HepG2 (cell line): ENCODE measurements at regions not wholly inside any gene's neighbourhood (a gene's known extent, or its start where the extent isn't known, plus 50 kb on each side); places are given as distances from the start of the nearest gene placed in this dataset.

Experiments
- ATAC-seq: fragments of 200-7000 bp; cut with Tn5 transposase; 3 replicates; pipeline ENCODE4 v1.9.1; 2020; ENCODE audit warnings: mild to moderate bottlenecking, moderate library complexity
- BruUV-seq: library from RNA; stranded (reverse); fragments of 400-500 nt; replicated peaks from 2 replicates; lab custom pipeline; 2021; lab: Mats Ljungman, UMichigan
- CTCF ChIA-PET: fragments of 300-600 bp; formaldehyde crosslinking; extraction: SDS; loops from one replicate; lab custom pipeline; 2021; ENCODE audit warnings: low total read pairs, inconsistent platforms, low intra/inter-chr PET ratio; lab: Yijun Ruan, JAX
- POLR2A ChIA-PET: fragments of 350-600 bp; sonication (Branson Sonifier 250); formaldehyde crosslinking; loops from one replicate; lab custom pipeline; 2020; ENCODE audit warnings: antibody characterized with exemption, inconsistent platforms; lab: Yijun Ruan, JAX
- DNase-seq: peaks from one replicate; pipeline ENCODE4 v3.0.0-alpha.2; 2015; ENCODE audit warnings: low spot score
- FAIRE-seq: peaks from 3 replicates; lab custom pipeline; 2011; peaks lifted over from hg19 to GRCh38; lab: Jason Lieb, UNC
- H2AFZ ChIP-seq: one replicate; pipeline ENCODE4 v1.6.1; 2011; ENCODE audit warnings: low read length, inconsistent platforms
- H3K27ac ChIP-seq: fragments of 300-600 bp; 3 replicates; pipeline ENCODE4 v1.8.0; 2011; ENCODE audit warnings: mixed run types, mild to moderate bottlenecking, mixed read lengths, low read length, inconsistent platforms; ENCODE audit not compliant: insufficient read depth; ENCODE audit errors: extremely low read length
- H3K27me3 ChIP-seq, 2 experiments: fragments of 200-600 bp in 1 of 2; 2 replicates in 1 of 2; 3 replicates in 1 of 2; pipeline versions ENCODE4 v1.6.0 to v1.8.0; 2011; ENCODE audit warnings: low read length in 2 of 2, mild to moderate bottlenecking in 2 of 2, moderate library complexity in 2 of 2, inconsistent platforms in 1 of 2; ENCODE audit not compliant: insufficient read depth in 2 of 2, control insufficient read depth in 1 of 2
- H3K36me3 ChIP-seq, 2 experiments: fragments of 200-600 bp in 1 of 2; replicated peaks in 1 of 2; 2 replicates in 1 of 2; 3 replicates in 1 of 2; pipeline versions ENCODE4 v1.5.1 to v1.8.0; 2011; ENCODE audit warnings: low read length in 2 of 2, inconsistent platforms in 1 of 2; ENCODE audit not compliant: insufficient read depth in 2 of 2, control insufficient read depth in 1 of 2
- H3K4me1 ChIP-seq: 2 replicates; pipeline ENCODE4 v1.5.1; 2012; ENCODE audit warnings: low read length, inconsistent platforms; ENCODE audit not compliant: insufficient read depth
- H3K4me2 ChIP-seq: 2 replicates; pipeline ENCODE4 v1.6.0; 2011; ENCODE audit warnings: low read depth, low read length, inconsistent platforms
- H3K4me3 ChIP-seq, 3 experiments: fragments of 200-600 bp in 1 of 3; sonication (generic), shearing (Covaris generic) in 1 of 3; replicated peaks in 1 of 3; 2 replicates each; pipeline ENCODE4 v1.5.1; 2011 to 2016; ENCODE audit warnings: low read length in 3 of 3, inconsistent platforms in 2 of 3, low read depth in 2 of 3, mild to moderate bottlenecking in 2 of 3, control low read depth in 1 of 3, mixed read lengths in 1 of 3; ENCODE audit not compliant: insufficient read depth in 1 of 3
- H3K79me2 ChIP-seq: one replicate; pipeline ENCODE4 v1.6.1; 2011; ENCODE audit warnings: low read length, inconsistent platforms; ENCODE audit not compliant: insufficient read depth
- H3K9ac ChIP-seq: 2 replicates; pipeline ENCODE4 v1.6.0; 2011; ENCODE audit warnings: mild to moderate bottlenecking, low read depth, low read length, inconsistent platforms; ENCODE audit not compliant: insufficient read depth
- H3K9me3 ChIP-seq: 2 replicates; pipeline ENCODE4 v1.5.1; 2012; ENCODE audit warnings: mild to moderate bottlenecking, low read length
- H4K20me1 ChIP-seq: 2 replicates; pipeline ENCODE4 v1.6.0; 2011; ENCODE audit warnings: inconsistent platforms, mild to moderate bottlenecking, low read length, moderate library complexity; ENCODE audit not compliant: insufficient read depth
- ATF3 ChIP-seq: sonication (generic); formaldehyde crosslinking; IDR thresholded peaks from 2 replicates; pipeline ENCODE4 v1.4.0; 2020; ENCODE audit warnings: missing genetic modification reagents
- CBFB ChIP-seq: sonication (generic); formaldehyde crosslinking; IDR thresholded peaks from 2 replicates; pipeline ENCODE4 v1.4.0; 2020; ENCODE audit warnings: missing genetic modification reagents
- FOXO4 ChIP-seq: sonication (generic); formaldehyde crosslinking; conservative IDR thresholded peaks from 2 replicates; pipeline ENCODE4 v1.8.1; 2023; ENCODE audit warnings: missing genetic modification reagents
- GTF3A ChIP-seq: sonication (generic); formaldehyde crosslinking; conservative IDR thresholded peaks from 2 replicates; pipeline ENCODE4 v1.4.0; 2020; ENCODE audit warnings: mild to moderate bottlenecking, missing genetic modification reagents
- HBP1 ChIP-seq: IDR thresholded peaks from 2 replicates; pipeline ENCODE4 v1.6.1; 2016; ENCODE audit warnings: low read depth, control low read depth
- KLF6 ChIP-seq: IDR thresholded peaks from 2 replicates; pipeline ENCODE4 v1.8.0; 2016; ENCODE audit warnings: missing biosample characterization, missing genetic modification reagents
- MYC ChIP-seq: sonication (generic); formaldehyde crosslinking; IDR thresholded peaks from 2 replicates; pipeline ENCODE4 v1.9.0; 2021; ENCODE audit warnings: missing genetic modification reagents, borderline replicate concordance
- NBN ChIP-seq: fragments of 450-650 bp; conservative IDR thresholded peaks from 2 replicates; pipeline ENCODE4 v1.6.1; 2017
- NR2F6 ChIP-seq, 2 experiments: IDR thresholded peaks; 2 replicates each; pipeline ENCODE4 v1.6.1; 2016; ENCODE audit warnings: antibody characterized with exemption in 1 of 2, mild to moderate bottlenecking in 1 of 2
- POGK ChIP-seq: sonication (generic); formaldehyde crosslinking; conservative IDR thresholded peaks from 2 replicates; pipeline ENCODE4 v1.8.0; 2022; ENCODE audit warnings: mild to moderate bottlenecking, moderate library complexity, missing genetic modification reagents
- RBAK ChIP-seq: sonication (generic); formaldehyde crosslinking; IDR thresholded peaks from 2 replicates; pipeline ENCODE4 v1.5.1; 2020; ENCODE audit warnings: mild to moderate bottlenecking, missing genetic modification reagents
- REXO4 ChIP-seq: sonication (generic); formaldehyde crosslinking; IDR thresholded peaks from 2 replicates; pipeline ENCODE4 v1.8.0; 2022; ENCODE audit warnings: missing genetic modification reagents, mild to moderate bottlenecking, borderline replicate concordance
- SAFB2 ChIP-seq: sonication (generic); formaldehyde crosslinking; IDR thresholded peaks from 2 replicates; pipeline ENCODE4 v1.5.1; 2020; ENCODE audit warnings: missing genetic modification reagents, low read depth, mild to moderate bottlenecking, borderline replicate concordance
- SRSF1 ChIP-seq: fragments of 200-400 bp; formaldehyde crosslinking; optimal IDR thresholded peaks from 2 replicates; pipeline ENCODE3; 2017; ENCODE audit warnings: mild to moderate bottlenecking, low read depth, low read length, moderate library complexity
- STAT5B ChIP-seq: sonication (generic); formaldehyde crosslinking; IDR thresholded peaks from 2 replicates; pipeline ENCODE4 v1.4.0; 2020; ENCODE audit warnings: missing genetic modification reagents
- TEAD3 ChIP-seq: optimal IDR thresholded peaks from 2 replicates; pipeline ENCODE3; 2016; ENCODE audit warnings: borderline replicate concordance
- ZBTB44 ChIP-seq: sonication (generic); formaldehyde crosslinking; IDR thresholded peaks from 2 replicates; pipeline ENCODE4 v1.4.0; 2020; ENCODE audit warnings: missing genetic modification reagents
- ZNF232 ChIP-seq: sonication (generic); formaldehyde crosslinking; IDR thresholded peaks from 2 replicates; pipeline ENCODE4 v1.4.0; 2020; ENCODE audit warnings: missing genetic modification reagents, borderline replicate concordance
- ZNF550 ChIP-seq: sonication (generic); formaldehyde crosslinking; IDR thresholded peaks from 2 replicates; pipeline ENCODE4 v1.4.0; 2020; ENCODE audit warnings: mild to moderate bottlenecking, missing genetic modification reagents, borderline replicate concordance
- ZNF558 ChIP-seq: sonication (generic); formaldehyde crosslinking; IDR thresholded peaks from 2 replicates; pipeline ENCODE4 v1.9.0; 2022; ENCODE audit warnings: mild to moderate bottlenecking, missing genetic modification reagents, borderline replicate concordance
- WGBS: methylation state at CpG from one replicate; pipeline ENCODE4 v1.1.6; 2017; ENCODE audit warnings: low lambda C conversion rate; 5-methylcytosine and 5-hydroxymethylcytosine counted together
- in situ Hi-C: cut with HindIII; loops from 2 replicates; pipeline ENCODE4 v1.10.0; 2017; ENCODE audit warnings: low pct_unique_long_range_greater_than_20kb; ENCODE audit not compliant: extremely low pct_ligation_motif_present
- intact Hi-C: fragments of 100-400 bp; cut with micrococcal nuclease; formaldehyde crosslinking; loops from one replicate; pipeline ENCODE4 v1.10.0; 2022; ENCODE audit not compliant: unreplicated experiment

- WGBS, result 2% methylated on average over 3 of the region's 3 CpGs
- intact Hi-C loops, result no loop called here
- POLR2A ChIA-PET, result no interaction called here
Measured at GRCh38 chr4:33071535-33071934, 2351.4 kb downstream of the PCDH7 start.

More at GRCh38 chr4:33071535-33071934, 2351.4 kb downstream of the PCDH7 start:
- in situ Hi-C loops, result no loop called here
- no peaks in the 10 kb centered on the region for H4K20me1 ChIP-seq
- DNase-seq (no peak), ATAC-seq (no peak)
- H2AFZ ChIP-seq, result no peak overlapping the region
- no peak overlapping the region for H3K9ac ChIP-seq
- no TSS peak for BruUV-seq
- H3K4me2 ChIP-seq, result no peak overlapping the region
- H3K36me3 ChIP-seq, result no peaks in the 10 kb centered on the region
- no peak for TF ChIP-seq HBP1 (CRISPR knock-in tag)
- no peak for TF ChIP-seq SRSF1
- TF ChIP-seq NBN, result no peak
- no peak for TF ChIP-seq KLF6 (CRISPR knock-in tag)
- no peak for TF ChIP-seq ZNF550 (CRISPR knock-in tag)
- no peak for TF ChIP-seq MYC (CRISPR knock-in tag)
- no peak for TF ChIP-seq POGK (CRISPR knock-in tag)
- TF ChIP-seq RBAK (CRISPR knock-in tag), result no peak
- TF ChIP-seq CBFB (CRISPR knock-in tag), result no peak
- no peak for TF ChIP-seq TEAD3
- no peak for TF ChIP-seq ZNF232
- TF ChIP-seq NR2F6 (IDR thresholded peaks at IDR 0.05), result no peak
- no peak for TF ChIP-seq NR2F6 (CRISPR knock-in tag; IDR thresholded peaks at IDR 0.05)
- TF ChIP-seq ZNF558 (CRISPR knock-in tag), result no peak
- TF ChIP-seq GTF3A (CRISPR knock-in tag), result no peak
- no peak for TF ChIP-seq ZBTB44 (CRISPR knock-in tag)
- TF ChIP-seq SAFB2 (CRISPR knock-in tag), result no peak
- no peak for TF ChIP-seq STAT5B (CRISPR knock-in tag)
- no peak for TF ChIP-seq FOXO4 (CRISPR knock-in tag)
- no peak for TF ChIP-seq ATF3 (CRISPR knock-in tag)
- TF ChIP-seq REXO4 (CRISPR knock-in tag), result no peak
- TF ChIP-seq, all 625 proteins: peak for 0
- no peak overlapping the region for H3K27ac ChIP-seq
- H3K79me2 ChIP-seq, result no peaks in the 10 kb centered on the region
- no peak for FAIRE-seq
- CTCF ChIA-PET, result no interaction called here
- no peaks in the 10 kb centered on the region for H3K4me1 ChIP-seq
- H3K4me3 ChIP-seq, result no peak overlapping the region
- H3K27me3 ChIP-seq, result no peaks in the 10 kb centered on the region
- H3K9me3 ChIP-seq, result peaks cover 16% of the 10 kb centered on the region; the same call in 1 of the 2 replicates
